ENCODE measurements at regions not wholly inside any gene's neighbourhood (a gene's known extent, or its start where the extent isn't known, plus 50 kb on each side); places are given as distances from the start of the nearest gene placed in this dataset.

DNA sequence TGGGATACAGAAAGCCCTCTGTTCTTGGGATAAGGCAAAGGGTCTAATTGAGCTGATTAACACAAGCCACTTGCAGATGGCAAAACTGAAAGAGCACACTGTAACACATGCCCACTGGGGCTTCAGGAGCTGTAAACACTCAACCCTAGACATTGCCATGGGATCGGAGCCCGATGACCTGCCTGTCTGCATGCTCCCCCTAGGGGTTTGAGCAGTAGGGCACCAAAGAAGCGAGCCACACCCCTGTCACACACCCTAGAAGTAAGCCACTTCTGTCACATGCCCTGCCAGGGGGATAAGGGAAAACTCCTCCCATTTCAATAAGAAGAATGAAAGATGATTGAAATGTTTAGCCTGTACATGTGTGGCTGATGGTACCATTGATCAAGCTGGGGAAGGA lies 81.3 kb upstream of the IRX6 start:
- TF ChIP-seq POLR2AphosphoS5 (IDR thresholded peaks at IDR 0.05) = no peak
- TF ChIP-seq, protein P1, sequence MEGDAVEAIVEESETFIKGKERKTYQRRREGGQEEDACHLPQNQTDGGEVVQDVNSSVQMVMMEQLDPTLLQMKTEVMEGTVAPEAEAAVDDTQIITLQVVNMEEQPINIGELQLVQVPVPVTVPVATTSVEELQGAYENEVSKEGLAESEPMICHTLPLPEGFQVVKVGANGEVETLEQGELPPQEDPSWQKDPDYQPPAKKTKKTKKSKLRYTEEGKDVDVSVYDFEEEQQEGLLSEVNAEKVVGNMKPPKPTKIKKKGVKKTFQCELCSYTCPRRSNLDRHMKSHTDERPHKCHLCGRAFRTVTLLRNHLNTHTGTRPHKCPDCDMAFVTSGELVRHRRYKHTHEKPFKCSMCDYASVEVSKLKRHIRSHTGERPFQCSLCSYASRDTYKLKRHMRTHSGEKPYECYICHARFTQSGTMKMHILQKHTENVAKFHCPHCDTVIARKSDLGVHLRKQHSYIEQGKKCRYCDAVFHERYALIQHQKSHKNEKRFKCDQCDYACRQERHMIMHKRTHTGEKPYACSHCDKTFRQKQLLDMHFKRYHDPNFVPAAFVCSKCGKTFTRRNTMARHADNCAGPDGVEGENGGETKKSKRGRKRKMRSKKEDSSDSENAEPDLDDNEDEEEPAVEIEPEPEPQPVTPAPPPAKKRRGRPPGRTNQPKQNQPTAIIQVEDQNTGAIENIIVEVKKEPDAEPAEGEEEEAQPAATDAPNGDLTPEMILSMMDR (IDR thresholded peaks at IDR 0.05) = no peak
